Fibroblast of lung (primary cell): ENCODE measurements at regions not wholly inside any gene's neighbourhood (a gene's known extent, or its start where the extent isn't known, plus 50 kb on each side); places are given as distances from the start of the nearest gene placed in this dataset.

ENCODE experiments used
- EZH2 ChIP-seq: IDR thresholded peaks from 2 replicates; pipeline ENCODE4 v1.5.1; 2012; ENCODE audit warnings: low read length, control low read depth, mild to moderate bottlenecking; ENCODE audit errors: missing control alignments
- TF ChIP-seq, protein P1 (sequence below), 2 donors: IDR thresholded peaks in 1 of 2; conservative IDR thresholded peaks in 1 of 2; 1 replicate in 1 of 2; 2 replicates in 1 of 2; pipeline ENCODE4 v1.5.1; 2011 to 2012; ENCODE audit warnings: low read length in 2 of 2, control low read depth in 1 of 2, inconsistent platforms in 1 of 2, low read depth in 1 of 2, mild to moderate bottlenecking in 1 of 2

DNA sequence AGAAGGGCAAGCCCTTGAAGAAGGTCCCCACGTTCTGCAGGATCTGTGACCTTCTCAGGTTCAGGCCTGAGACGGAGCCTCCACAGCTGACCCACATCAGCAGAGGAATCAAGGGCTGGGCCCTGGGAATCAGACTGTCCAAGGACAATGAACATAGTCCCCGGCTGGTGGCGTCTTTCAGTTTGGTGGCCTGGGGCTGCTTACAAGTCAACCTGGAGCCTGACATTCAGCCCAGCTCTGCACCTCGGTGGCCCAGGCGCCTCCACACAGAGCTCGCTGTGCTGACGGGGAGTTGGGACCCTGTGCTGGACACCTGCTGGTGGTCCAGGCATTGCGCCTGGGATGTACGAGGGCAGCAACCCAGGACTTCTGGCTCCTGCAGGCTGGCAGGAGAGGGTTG lies 523.5 kb downstream of the TBC1D22A start:
- TF ChIP-seq, protein P1, sequence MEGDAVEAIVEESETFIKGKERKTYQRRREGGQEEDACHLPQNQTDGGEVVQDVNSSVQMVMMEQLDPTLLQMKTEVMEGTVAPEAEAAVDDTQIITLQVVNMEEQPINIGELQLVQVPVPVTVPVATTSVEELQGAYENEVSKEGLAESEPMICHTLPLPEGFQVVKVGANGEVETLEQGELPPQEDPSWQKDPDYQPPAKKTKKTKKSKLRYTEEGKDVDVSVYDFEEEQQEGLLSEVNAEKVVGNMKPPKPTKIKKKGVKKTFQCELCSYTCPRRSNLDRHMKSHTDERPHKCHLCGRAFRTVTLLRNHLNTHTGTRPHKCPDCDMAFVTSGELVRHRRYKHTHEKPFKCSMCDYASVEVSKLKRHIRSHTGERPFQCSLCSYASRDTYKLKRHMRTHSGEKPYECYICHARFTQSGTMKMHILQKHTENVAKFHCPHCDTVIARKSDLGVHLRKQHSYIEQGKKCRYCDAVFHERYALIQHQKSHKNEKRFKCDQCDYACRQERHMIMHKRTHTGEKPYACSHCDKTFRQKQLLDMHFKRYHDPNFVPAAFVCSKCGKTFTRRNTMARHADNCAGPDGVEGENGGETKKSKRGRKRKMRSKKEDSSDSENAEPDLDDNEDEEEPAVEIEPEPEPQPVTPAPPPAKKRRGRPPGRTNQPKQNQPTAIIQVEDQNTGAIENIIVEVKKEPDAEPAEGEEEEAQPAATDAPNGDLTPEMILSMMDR (conservative IDR thresholded peaks at IDR 0.05 in 1 of 2, IDR thresholded peaks at IDR 0.05 in 1 of 2; ENCODE audit: low read depth in 1 of 2, low read length in 2 of 2) = no peak
- TF ChIP-seq EZH2 = no peak
